ENCODE measurements at regions not wholly inside any gene's neighbourhood (a gene's known extent, or its start where the extent isn't known, plus 50 kb on each side); places are given as distances from the start of the nearest gene placed in this dataset.

DNA sequence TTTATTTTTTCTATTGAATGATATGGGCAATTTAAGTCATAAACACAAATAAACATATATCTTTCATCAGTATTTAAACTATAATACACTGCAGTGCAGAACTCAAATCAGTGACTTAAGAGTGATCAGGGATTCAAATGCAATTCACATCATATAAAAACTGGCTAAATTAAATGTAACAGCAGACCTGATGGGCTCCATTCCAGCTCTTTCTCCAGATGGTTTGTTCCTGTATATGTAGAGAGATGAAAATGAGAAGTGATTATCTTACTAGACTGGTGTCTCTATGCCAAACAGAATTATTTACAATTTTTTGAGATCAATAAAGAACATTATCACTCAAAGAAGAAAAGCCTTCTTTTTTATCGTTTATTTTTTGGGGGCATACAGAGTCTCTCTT, 568.8 kb upstream of the ADARB2 start:
- no peaks in the 10 kb centered on the region for H3K36me3 ChIP-seq

DNA sequence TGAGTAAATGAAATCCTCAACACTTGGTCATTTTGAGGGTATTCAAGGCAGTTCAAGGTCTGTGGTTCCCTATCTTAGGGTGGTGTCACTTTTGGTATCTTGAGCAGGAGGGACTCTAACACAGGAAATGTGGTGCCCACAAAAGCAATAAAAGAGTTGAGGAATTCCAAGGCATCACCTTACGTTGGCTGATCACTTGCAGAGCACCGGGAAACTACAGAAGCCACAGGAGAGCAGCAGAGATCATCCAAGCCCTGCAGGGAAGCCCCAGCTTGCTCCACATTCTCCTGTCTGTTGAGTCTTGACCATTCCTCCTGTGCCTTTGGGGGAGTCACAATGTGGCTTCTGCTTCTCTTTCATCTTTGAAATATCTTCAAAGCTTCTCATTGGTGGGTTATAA, 565.8 kb upstream of the ADARB2 start:
- Histone ChIP-seq H3K4me3 (no peak overlapping the region), H3K27ac (no peak overlapping the region), H3K27me3 (no peaks in the 10 kb centered on the region), H3K36me3 (no peaks in the 10 kb centered on the region), H3K4me1 (no peaks in the 10 kb centered on the region), H3K9me3 (no peaks in the 10 kb centered on the region)
- 67% methylated on average over 1 of the region's 2 CpGs for WGBS, 2 donors (ENCODE audit: low coverage in 1 of 2)
- TF ChIP-seq EP300 (IDR thresholded peaks at IDR 0.05) = no peak
- TF ChIP-seq POLR2AphosphoS5 (IDR thresholded peaks at IDR 0.05) = no peak
- TF ChIP-seq, protein P1, sequence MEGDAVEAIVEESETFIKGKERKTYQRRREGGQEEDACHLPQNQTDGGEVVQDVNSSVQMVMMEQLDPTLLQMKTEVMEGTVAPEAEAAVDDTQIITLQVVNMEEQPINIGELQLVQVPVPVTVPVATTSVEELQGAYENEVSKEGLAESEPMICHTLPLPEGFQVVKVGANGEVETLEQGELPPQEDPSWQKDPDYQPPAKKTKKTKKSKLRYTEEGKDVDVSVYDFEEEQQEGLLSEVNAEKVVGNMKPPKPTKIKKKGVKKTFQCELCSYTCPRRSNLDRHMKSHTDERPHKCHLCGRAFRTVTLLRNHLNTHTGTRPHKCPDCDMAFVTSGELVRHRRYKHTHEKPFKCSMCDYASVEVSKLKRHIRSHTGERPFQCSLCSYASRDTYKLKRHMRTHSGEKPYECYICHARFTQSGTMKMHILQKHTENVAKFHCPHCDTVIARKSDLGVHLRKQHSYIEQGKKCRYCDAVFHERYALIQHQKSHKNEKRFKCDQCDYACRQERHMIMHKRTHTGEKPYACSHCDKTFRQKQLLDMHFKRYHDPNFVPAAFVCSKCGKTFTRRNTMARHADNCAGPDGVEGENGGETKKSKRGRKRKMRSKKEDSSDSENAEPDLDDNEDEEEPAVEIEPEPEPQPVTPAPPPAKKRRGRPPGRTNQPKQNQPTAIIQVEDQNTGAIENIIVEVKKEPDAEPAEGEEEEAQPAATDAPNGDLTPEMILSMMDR (IDR thresholded peaks at IDR 0.05) = no peak
- TF ChIP-seq POLR2A (IDR thresholded peaks at IDR 0.05) = no peak
- ATAC-seq = no peak

More for the DNA sequence above, 568.8 kb upstream of the ADARB2 start:
- no peak for TF ChIP-seq EP300 (IDR thresholded peaks at IDR 0.05)
- Histone ChIP-seq H3K27ac (no peak overlapping the region), H3K4me1 (no peaks in the 10 kb centered on the region), H3K27me3 (no peaks in the 10 kb centered on the region), H3K9me3 (no peaks in the 10 kb centered on the region), H3K4me3 (no peak overlapping the region)
- no peak for ATAC-seq
- 75 to 100% methylated on average over 1 of the region's 1 CpG for WGBS, 2 donors (ENCODE audit: low coverage in 1 of 2)

DNA sequence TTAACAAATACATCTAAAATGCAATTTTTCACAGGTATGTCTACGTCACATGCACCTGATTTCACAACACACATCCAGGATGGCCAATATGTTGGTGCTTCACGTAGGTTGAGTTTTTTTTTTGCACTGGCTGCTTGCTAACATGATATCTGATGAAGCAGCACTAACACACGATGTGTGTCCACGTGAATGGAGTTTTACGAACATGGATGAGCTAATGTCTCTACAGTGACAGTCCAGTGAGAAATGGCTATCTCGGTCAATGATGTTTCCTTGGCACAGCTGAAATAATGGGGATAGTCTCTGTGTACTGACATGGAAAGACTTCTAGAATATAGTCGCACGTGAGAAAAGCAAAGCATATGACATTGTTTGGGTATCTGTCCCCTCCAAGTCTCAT, 563.9 kb upstream of the ADARB2 start:
- H3K27ac ChIP-seq = no peak overlapping the region
- H3K9me3 ChIP-seq = no peaks in the 10 kb centered on the region
- H3K36me3 ChIP-seq = no peaks in the 10 kb centered on the region
- WGBS, 2 donors (ENCODE audit: low coverage in 1 of 2) = 85 to 92% methylated on average over 7 to 8 of the region's 8 CpGs
- no peaks in the 10 kb centered on the region for H3K4me1 ChIP-seq
- no peaks in the 10 kb centered on the region for H3K27me3 ChIP-seq
- no peak for TF ChIP-seq POLR2A (IDR thresholded peaks at IDR 0.05)
- TF ChIP-seq, protein P1 (IDR thresholded peaks at IDR 0.05) = no peak
- TF ChIP-seq EP300 (IDR thresholded peaks at IDR 0.05) = no peak
- TF ChIP-seq POLR2AphosphoS5 (IDR thresholded peaks at IDR 0.05) = no peak
- no peak for ATAC-seq
- no peak overlapping the region for H3K4me3 ChIP-seq

DNA sequence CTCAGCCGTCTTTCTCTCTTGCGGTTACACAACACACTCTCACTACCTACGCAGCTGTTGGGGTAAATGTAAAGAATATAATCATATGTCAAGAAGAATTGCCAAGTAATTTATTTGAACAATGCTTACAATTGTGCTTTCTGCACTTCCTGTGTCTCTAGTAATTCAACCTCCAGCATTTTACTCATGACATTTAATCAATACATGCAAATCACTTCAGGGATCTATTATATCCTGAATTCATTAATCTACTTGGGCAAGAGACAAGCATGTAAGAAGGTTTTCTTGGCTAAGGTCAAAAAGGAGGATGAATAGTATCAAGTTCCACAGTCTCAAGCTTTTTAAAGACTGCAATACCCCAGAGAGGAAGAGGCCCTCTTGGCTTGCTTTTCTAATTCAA, 562.9 kb upstream of the ADARB2 start:
- H3K4me3 ChIP-seq = no peak overlapping the region
- H3K4me1 ChIP-seq = no peaks in the 10 kb centered on the region
- no peak overlapping the region for H3K27ac ChIP-seq
- no peaks in the 10 kb centered on the region for H3K9me3 ChIP-seq
- ATAC-seq = no peak
- no peaks in the 10 kb centered on the region for H3K36me3 ChIP-seq
- WGBS, 2 donors (ENCODE audit: low coverage in 1 of 2) = 18 to 22% methylated on average over 3 of the region's 3 CpGs
- peaks cover 4% of the 10 kb centered on the region for H3K27me3 ChIP-seq
- TF ChIP-seq POLR2AphosphoS5 (IDR thresholded peaks at IDR 0.05) (no peak), POLR2A (IDR thresholded peaks at IDR 0.05) (no peak), EP300 (IDR thresholded peaks at IDR 0.05) (no peak)
- TF ChIP-seq, protein P1 (IDR thresholded peaks at IDR 0.05) = no peak

DNA sequence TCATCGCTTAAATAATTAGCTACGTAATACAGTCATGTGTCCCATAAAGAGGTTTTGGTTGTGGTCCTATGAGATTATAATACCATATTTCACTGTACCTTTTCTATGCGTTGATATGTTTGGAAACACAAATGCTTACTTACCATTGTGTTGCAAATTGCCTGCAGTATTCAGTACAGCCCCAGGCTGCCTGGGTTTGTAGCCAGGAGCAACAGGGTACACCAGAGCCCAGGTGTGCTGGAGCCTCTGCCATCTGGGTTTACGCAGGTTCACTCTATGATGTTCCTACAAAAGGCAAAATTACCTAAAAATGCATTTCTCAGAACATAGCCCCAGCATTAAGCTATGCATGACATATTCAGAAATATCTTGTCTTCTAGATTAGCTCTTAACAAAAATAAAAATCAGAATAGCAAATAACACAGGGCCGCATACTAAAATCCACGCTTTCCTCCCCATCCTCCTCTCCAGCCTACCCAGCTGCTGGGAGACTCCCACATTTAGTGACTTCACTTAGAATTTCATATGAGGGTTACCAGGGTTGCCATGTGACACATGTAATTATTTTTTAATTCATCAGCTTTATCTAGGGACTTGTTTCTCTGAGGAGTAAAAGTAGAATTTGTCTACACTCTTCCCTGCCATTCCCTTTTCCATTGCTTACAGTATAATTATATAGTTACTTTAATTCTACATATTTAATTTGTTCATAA, 559.0 kb upstream of the ADARB2 start:
- no peak overlapping the region for H3K27ac ChIP-seq
- no peaks in the 10 kb centered on the region for H3K4me1 ChIP-seq
- no peaks in the 10 kb centered on the region for H3K36me3 ChIP-seq
- ATAC-seq = no peak
- TF ChIP-seq, protein P1 (IDR thresholded peaks at IDR 0.05) = no peak
- TF ChIP-seq EP300 (IDR thresholded peaks at IDR 0.05) (no peak), POLR2AphosphoS5 (IDR thresholded peaks at IDR 0.05) (no peak), POLR2A (IDR thresholded peaks at IDR 0.05) (no peak)
- H3K4me3 ChIP-seq = no peak overlapping the region
- H3K27me3 ChIP-seq = peaks cover 4% of the 10 kb centered on the region
- H3K9me3 ChIP-seq = no peaks in the 10 kb centered on the region
- WGBS, 2 donors (ENCODE audit: low coverage in 1 of 2) = 85 to 89% methylated on average over 5 to 6 of the region's 6 CpGs
